SK-N-SH (cell line): ENCODE measurements at regions not wholly inside any gene's neighbourhood (a gene's known extent, or its start where the extent isn't known, plus 50 kb on each side); places are given as distances from the start of the nearest gene placed in this dataset.

Experiments
- CHD2 ChIP-seq: fragments of 150-350 bp; IDR thresholded peaks from 2 replicates; pipeline ENCODE4 v1.6.1; 2018; ENCODE audit warnings: low read length; ENCODE audit not compliant: partially characterized antibody
- EP300 ChIP-seq, 2 experiments: IDR thresholded peaks; 2 replicates each; pipeline versions ENCODE4 v1.4.0 to v1.6.1; 2012; ENCODE audit warnings: borderline replicate concordance in 1 of 2, low read depth in 1 of 2, low read length in 1 of 2
- FOXM1 ChIP-seq: IDR thresholded peaks from 2 replicates; pipeline ENCODE4 v1.4.0; 2012; ENCODE audit warnings: low read depth, mild to moderate bottlenecking
- GABPA ChIP-seq: IDR thresholded peaks from 2 replicates; pipeline ENCODE4 v1.4.0; 2012; ENCODE audit warnings: low read depth, mild to moderate bottlenecking
- JUND ChIP-seq: IDR thresholded peaks from 2 replicates; pipeline ENCODE4 v1.4.0; 2012
- PBX3 ChIP-seq: IDR thresholded peaks from 2 replicates; pipeline ENCODE4; 2012
- POLR2AphosphoS5 ChIP-seq: IDR thresholded peaks from 2 replicates; pipeline ENCODE4 v1.6.1; 2012; ENCODE audit warnings: low read depth, low read length
- RCOR1 ChIP-seq: fragments of 150-350 bp; IDR thresholded peaks from 2 replicates; pipeline ENCODE4 v1.6.1; 2017; ENCODE audit warnings: antibody characterized with exemption, low read length
- RFX5 ChIP-seq: IDR thresholded peaks from 2 replicates; pipeline ENCODE4 v1.6.1; 2012; ENCODE audit warnings: mild to moderate bottlenecking, improper control_type of control experiment, low read length
- TAF1 ChIP-seq: IDR thresholded peaks from 2 replicates; pipeline ENCODE4 v1.6.1; 2012; ENCODE audit warnings: low read depth, mild to moderate bottlenecking, low read length, moderate library complexity, borderline replicate concordance
- TEAD4 ChIP-seq: IDR thresholded peaks from 2 replicates; pipeline ENCODE4 v1.4.0; 2012; ENCODE audit warnings: mild to moderate bottlenecking, borderline replicate concordance; ENCODE audit not compliant: insufficient read depth
- TF ChIP-seq, protein P1 (sequence below): fragments of 200-600 bp; sonication (generic); IDR thresholded peaks from 2 replicates; pipeline ENCODE4 v1.6.1; 2017; ENCODE audit warnings: antibody characterized with exemption, mild to moderate bottlenecking, moderate library complexity

GRCh38 chr9:79056041-79056440, 515.7 kb upstream of the TLE4 start:
- no peak for TF ChIP-seq PBX3
- TF ChIP-seq, protein P1, sequence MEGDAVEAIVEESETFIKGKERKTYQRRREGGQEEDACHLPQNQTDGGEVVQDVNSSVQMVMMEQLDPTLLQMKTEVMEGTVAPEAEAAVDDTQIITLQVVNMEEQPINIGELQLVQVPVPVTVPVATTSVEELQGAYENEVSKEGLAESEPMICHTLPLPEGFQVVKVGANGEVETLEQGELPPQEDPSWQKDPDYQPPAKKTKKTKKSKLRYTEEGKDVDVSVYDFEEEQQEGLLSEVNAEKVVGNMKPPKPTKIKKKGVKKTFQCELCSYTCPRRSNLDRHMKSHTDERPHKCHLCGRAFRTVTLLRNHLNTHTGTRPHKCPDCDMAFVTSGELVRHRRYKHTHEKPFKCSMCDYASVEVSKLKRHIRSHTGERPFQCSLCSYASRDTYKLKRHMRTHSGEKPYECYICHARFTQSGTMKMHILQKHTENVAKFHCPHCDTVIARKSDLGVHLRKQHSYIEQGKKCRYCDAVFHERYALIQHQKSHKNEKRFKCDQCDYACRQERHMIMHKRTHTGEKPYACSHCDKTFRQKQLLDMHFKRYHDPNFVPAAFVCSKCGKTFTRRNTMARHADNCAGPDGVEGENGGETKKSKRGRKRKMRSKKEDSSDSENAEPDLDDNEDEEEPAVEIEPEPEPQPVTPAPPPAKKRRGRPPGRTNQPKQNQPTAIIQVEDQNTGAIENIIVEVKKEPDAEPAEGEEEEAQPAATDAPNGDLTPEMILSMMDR, result no peak
- no peak for TF ChIP-seq RCOR1
- TF ChIP-seq GABPA, result no peak
- no peak for TF ChIP-seq RFX5
- no peak for TF ChIP-seq JUND
- no peak for TF ChIP-seq POLR2AphosphoS5
- TF ChIP-seq TAF1, result no peak
- no peak for TF ChIP-seq TEAD4
- no peak for TF ChIP-seq EP300 (IDR thresholded peaks at IDR 0.05; ENCODE audit: borderline replicate concordance in 1 of 2, low read depth in 1 of 2, low read length in 1 of 2)
- TF ChIP-seq CHD2, result no peak
- no peak for TF ChIP-seq FOXM1
